ENCODE measurements at regions not wholly inside any gene's neighbourhood (a gene's known extent, or its start where the extent isn't known, plus 50 kb on each side); places are given as distances from the start of the nearest gene placed in this dataset.
"Not testable (repeated sequence)": the region's sequence is repeated elsewhere in the genome, so short reads cannot be mapped to it uniquely, and the experiment has no call there.

DNA sequence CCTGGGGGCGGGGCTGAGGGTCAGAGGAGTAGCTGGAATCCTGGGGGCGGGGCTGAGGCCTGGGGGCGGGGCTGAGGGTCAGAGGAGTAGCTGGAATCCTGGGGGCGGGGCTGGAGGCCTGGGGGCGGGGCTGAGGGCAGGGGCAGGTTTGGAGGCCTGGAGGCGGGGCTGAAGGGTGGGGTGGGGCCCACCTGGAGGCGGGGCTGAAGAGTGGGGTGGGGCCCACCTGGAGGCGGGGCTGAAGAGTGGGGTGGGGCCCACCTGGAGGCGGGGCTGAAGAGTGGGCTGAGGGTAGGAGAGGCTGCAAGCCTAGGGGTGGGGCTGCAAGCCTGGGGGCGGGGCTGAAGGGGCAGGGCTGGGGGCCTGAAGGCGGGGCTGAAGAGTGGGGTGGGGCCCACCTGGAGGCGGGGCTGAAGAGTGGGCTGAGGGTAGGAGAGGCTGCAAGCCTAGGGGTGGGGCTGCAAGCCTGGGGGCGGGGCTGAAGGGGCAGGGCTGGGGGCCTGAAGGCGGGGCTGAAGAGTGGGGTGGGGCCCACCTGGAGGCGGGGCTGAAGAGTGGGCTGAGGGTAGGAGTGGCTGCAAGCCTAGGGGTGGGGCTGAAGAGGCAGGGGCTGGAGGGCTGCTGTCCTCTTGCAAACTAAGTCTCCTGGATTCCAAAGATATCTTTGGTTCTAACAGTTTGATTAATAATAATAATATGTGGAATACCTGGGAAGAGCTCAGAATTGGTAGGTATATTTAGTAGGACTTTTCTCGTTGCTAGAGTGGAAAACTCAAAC lies 1329.7 kb downstream of the BRD1 start:
- not testable (repeated sequence) for DNase-seq

DNA sequence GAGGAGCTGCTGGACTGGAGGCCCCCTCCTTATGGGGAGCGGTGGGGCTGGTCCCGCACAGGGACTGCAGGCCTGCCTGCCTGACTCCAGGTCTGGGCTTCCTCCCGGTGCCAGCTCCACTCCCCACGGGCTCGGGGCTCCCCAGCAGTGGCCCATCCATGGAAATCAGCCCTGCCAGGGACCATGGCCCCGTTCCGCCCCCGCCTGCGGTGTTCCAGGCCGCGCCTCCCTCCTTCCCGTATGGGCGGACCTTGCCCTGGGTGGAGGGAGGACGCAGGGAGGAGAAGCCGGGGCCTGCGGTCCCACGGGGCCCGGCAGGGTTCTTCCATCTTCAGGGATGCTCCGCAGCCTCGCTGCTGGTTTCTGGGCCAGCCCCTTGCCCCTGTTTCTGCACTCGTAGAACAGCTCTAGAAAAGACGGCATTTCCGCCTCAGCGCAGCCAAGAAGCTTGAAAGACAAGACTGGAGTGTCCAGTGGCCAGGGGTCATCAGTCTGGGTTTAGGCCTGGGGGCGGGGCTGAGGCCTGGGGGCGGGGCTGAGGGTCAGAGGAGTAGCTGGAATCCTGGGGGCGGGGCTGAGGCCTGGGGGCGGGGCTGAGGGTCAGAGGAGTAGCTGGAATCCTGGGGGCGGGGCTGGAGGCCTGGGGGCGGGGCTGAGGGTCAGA lies 1330.6 kb downstream of the BRD1 start:
- no peak for DNase-seq

DNA sequence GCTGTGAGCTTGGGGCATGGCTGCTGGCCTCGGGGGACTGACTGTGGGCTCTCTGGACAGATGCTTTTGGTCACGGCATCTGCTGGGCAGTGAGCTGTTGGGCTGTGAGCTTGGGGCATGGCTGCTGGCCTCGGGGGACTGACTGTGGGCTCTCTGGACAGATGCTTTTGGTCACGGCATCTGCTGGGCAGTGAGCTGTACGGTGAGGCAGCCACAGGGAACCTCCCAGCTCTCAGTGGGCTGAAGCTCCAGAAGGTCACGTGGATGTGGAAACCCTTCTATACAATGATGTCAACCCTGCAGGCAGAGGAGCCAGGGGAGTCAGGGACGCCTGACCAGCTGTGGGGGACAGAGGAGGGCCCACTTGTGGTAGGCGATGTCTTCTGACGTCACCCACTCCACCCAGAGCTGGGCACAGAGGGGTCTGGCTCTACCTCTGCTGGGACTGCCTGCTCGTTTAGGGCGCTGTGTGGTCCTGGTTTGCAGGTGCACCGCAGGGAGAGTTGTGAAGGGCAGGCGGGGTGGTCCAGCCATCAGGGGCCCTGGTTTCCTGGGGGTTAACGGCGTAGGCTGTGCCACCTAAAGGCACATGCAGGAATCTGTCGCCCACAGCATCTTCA lies 1331.3 kb downstream of the BRD1 start:
- no peak for DNase-seq

DNA sequence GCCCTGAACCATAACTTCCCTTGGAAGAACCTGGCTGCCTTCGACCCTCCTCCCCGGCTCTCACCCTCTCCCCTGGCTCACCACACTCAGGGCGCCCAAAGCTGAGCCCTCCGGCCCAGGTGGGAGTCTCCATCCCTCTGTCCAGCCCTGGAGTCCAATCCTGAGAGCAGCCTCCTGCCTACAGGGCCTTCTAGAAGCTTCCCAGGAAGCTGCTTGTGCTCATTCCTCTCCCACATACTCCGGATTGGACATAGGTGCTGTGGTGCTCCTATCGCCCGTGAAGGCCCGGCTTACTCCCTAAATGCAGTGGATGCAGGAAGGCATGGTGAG lies 1332.0 kb downstream of the BRD1 start:
- no peak for DNase-seq

DNA sequence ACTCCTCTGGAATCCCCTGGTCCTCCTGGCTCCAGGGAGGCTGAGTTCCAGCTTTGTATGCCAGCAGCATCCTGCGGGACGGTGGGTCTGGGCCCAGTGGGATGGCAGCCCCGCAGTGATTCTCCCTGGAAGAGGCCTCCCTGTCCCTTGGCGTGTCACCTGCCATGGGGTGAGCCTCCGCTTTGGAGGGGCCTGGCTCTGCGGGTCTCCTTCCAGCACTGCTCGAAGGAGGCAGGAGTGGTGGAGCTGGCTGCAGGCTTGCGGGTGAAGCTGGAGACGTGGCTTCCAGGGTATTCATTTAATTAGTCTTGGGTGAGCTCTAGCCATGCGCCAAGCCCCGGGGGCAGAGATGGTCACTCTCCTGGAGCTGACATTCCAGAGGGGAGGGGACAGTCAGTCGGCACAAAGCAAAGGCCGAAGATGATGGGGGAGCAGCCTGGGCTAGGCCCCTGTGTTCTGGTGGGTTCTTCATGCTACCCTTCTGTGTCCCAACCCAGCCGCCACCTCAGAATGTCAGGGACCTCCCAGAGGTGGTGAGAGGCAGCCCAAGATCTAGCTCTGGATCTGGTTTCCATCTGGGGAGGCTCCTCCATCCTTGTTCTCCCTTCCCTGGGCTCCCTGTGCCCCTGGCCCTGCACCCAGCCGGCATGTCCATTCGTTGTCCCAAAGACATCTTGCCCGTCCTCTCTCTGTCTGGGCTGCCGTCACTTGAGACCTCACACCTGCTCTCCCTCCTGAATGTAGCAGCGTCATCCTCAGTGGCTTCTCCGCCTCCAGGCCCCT lies 1332.5 kb downstream of the BRD1 start:
- no peak for DNase-seq

DNA sequence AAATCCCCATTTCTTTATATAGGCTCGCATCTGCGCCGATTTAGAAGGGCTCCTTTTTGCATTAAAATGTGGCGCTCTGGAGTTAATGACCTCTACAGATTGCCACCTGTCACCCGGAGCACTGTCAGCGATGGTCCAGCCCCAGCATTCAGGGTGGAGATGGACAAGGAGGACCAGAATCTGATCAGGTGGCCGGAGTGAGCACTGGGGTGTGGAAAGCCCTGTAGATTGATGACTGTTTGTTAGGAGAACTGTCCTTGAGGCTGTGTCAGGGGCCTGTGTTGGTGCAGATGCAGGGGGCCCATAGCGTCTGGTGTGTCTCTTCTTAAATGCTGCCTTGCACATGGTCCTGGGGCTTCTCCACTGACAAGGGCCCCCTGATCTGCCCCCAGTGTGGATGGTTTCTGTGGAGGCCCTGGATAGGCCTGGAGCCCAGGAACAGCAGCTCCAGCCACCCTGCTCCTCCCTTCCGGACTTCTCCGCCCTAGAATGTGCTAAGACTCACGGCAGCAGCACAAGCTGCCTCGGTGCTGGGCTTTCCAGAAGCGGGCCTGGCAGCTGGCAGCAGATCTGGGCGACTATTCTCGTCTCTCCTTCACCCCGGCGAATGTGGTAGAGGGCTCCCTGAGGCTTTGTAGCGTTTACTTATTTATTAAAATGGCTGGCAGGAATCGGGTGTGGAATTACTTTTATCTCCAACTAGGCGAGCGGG lies 1333.3 kb downstream of the BRD1 start:
- DNase-seq, result no peak

DNA sequence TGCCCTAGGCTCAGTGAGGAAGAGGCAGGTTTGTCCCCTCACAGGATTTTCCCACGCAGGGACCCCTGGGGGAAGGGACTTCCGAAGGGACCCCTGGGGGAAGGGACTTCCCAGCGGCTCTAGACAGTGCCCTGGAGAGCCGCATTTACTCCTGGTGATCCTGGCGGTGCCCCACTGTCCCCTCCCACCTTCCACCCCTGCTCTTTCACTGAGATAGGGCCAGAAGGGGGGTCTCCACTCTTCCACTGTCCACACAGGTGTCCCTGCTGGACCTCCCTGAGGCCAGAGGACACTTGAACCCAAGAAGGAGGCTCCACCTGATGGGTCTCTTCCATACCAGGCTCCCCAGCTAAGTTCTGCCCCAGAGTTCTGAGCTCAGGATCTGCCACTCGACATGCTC lies 1333.9 kb downstream of the BRD1 start:
- no peak for DNase-seq

DNA sequence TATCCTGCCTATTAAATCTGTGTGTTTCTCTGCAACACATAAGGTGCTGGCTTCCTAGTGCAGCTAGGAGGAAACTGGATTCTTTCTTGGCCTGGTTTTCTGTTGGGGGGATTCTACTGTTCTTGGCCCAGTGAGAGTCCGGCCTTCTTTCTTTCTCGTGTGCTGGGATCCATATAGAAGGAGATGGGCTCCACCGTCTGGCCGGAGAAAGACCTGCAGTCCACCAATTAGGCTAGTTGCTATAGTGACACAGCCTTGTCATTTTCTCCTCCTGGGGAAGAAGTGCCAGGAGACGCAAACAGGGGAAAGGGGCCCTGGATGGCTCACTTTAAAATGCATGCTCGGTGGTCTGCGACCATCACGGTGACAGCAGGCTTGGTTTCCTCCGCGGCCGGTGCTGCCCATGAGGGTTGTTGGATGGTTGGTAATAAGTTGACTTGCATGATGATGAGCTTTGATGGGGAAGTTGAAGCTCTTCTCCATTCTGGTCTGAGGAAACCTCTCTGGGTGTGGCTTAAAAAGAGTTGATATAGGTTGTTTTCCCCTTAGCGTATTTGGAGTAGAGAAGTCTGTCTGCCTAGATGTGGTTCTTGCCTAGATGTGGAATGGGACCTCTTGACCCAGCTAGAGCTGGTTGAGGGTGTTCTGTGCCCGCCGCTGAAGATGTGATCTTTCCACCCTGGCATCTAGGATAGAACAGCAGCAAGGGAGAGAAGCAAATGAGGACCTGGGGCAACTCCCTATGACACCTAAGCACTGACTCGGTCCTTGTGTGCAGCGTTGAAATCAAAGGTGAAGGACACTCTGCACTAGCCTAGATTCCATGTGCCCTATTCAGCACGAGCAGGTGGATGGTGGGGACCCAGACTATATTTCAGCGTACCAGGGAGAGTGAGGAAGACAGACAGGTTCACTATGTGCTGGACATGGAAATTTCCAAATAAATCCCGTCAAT lies 1335.0 kb downstream of the BRD1 start:
- DNase-seq, result peak; percentile 27

DNA sequence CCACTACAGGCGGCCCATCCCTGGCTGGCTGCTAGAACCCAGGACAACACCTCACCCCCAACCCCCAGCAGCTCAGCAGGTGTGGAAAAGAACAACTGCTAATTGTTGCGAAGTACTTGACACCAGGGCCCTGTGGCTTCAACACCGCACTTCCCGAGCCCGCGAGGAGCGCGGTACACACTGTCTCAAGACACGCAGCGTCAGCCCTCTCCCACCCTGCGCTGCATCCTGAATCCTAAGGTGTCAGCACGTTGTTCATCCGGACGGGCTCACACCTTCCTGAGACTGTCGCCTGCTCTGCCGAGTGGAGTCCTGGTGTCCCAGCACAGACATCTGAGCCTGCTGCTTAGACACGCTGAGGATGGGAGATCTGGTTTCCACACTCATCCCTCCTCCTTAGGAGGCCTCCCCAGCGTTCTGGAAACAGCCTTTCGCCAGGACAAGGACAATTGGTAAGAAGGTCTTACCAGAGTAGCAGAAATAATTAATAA lies 1336.2 kb downstream of the BRD1 start:
- DNase-seq, result no peak

DNA sequence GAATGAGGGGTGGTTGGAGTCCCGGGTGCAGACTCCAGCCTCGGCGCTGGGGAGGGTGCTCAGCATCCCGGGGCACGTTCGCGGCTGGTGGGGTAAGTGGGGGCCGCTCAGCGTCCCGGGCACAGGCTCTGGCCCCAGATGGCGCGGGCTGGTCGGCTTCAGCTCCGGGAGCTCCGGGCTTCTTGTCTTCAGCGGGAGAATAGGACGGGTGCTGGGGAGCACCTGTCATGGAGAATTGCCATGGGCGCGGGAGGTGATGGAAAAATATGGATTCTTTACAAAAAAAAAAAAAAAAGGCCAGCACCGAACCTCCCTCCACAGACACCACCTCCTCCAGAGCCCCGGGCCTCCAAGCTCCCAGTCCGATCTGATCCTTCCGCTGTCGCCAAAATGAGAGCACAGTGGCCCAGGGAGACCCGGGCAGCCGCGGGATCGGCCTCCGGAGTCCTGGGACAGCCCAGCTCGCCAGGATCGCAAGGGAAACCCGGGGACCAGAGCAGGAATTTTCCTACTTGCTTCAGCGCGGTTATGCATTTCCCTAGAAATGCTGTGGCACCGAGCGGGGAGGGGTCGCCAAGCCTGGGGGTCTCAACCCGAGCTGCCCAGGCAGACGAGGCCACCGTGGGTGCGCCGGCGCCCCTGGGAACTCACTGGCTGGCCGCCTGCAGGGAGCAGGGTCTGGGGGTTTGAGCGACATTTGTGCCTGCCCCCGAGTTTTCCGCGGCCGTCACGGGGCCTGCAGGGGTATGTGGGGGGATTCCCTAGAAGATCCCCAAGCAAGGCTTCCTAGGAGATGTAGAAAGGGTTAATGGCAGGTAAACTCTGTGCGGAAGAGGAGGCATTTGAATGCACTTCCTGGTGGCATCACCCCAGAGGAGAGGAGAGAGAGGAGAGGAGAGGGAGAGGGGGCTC lies 1336.9 kb downstream of the BRD1 start:
- no peak for DNase-seq

DNA sequence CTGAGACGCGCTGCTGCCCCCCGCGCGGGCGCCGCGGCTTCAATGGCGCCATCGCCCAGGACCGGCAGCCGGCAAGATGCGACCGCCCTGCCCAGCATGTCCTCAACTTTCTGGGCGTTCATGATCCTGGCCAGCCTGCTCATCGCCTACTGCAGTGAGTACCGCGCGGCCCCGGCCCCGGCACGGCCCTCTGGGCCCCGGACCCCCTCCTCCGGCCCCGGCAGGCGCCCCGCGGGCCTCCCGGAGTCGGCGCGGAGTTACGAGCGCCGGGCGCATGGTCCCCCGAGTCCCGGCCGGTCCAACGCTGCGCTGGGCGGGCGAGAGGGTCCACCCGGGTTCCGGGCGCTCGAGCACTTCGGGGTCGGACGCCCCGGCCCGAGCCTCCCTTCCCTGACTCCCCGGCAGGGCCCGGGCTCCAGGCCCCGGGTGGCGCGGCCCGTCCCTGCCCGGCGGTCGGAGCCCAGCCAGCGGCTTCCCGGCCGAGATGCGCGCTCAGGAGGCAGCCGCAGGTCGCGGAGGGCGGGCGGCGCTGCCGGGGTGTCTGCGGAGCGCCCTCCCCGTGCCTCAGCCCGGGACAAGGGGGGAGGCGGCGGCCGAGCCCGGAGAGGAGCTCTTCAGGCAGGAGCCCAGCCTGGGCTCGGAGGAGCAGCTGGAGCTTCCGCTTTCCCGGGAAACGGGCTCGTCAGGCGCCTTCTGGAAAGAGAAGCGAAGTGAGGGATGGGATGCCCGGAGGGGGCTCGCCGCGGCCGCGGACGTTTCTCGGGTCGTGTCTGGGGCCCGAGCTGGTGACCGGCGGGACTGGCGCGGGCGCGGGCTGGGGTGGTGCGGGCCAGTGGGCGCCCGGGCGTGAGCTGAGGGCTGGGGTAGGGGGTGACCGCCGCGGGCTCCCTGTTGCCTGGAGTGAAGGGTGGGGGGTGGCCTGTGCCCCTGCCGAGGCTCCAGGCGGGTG lies 1337.8 kb downstream of the BRD1 start:
- DNase-seq, result no peak

DNA sequence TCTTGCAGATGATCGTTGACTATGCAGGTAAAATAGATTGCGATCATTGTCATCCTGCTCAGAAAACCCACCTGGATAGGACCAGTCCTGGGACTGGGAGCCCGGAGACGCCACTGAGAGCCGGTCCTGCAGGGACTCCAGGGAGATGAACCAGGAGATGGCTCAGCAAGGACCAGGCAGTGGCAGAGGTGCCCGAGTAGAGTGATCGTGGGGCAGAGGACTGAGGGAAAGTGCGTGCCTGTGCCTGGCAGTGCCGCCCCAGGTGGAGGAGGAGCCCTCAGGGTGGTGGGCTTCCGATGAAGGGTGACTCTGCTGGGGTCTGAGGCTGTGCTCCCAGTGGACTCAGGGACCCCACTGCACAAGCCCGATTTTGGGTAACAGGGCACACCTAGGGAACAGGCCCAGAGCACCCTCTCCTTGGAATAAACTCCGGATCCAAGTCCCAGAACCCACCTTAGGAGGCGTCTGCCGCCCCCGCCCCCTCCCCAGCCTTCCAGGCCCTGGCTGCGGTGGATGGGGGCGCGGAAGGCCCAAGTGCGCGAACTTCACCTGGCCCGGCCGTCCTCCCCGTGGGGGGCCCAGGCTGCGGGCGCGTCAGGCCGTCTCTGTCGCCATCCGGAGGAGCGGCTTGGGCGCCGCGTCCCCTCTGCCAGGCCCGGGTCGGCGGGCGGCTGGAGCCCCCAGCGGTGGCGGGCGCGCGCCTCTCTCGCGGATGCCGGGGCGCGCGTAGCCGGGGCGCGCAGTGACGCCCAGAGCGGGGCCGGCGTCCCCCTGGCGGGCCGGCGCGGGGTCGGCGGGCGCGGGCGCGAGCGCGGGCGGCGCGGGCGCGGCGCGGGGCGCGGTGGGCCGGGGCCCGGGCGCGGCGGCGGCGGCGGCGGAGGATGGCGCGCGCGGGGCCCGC lies 1338.8 kb downstream of the BRD1 start:
- no peak for DNase-seq

DNA sequence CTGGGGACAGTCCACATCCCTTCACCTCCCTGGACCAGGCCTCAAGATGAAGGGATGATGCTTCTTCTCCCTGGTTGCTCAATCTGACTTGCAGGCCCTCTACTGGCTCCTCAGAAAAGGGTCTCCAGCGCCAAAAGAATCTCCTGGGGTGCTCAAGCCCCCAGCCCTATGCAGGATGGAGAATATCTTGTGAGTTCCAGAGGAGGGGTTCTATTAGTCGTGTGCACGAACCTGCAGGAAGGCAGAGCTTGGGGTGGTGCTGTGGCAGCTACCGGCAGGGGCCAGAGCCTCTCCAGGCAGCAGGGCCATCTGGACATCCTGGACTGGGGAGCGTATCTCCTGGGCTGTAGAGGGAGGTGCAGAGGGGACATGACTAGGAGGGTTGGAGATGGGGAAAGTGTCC lies 1339.5 kb downstream of the BRD1 start:
- no peak for DNase-seq

DNA sequence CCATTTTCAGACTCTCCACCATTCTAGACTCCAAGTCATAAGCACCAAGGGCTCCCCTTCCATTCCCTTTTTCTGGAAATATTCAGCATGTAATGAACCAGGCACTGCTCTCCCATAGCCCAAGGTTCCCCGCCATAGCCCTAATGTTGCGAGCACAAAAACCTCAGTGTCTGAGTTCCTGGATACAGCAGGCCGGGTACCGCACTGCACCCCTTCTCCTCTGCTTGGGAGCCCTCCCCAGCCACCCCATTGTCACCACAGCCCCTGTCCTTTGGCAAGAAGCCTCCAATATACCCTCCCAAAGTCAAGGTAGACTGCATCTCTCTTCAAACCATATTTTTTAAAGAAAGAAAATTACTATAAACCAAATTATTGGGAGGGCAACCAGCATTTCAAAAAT lies 1341.1 kb downstream of the BRD1 start:
- DNase-seq, result no peak

DNA sequence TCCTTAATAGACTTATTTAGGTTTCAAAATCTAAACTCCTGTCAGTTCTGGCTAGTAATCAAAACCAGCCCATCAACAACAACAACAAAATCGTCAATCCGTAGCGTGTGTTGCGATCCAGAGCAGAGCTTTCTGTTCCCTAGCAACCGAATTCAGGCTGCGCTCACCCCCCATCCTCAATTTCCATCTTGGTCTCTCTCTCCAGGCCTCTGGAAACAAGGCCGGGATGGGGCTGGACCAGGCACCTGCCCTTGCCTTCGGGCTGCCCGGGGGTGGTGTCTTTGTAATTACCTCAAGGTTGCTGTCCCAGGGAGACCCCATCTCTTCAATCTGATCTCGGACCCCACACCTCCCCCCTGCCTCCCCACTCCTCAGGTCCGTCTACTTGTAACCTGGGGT lies 1341.5 kb downstream of the BRD1 start:
- no peak for DNase-seq

DNA sequence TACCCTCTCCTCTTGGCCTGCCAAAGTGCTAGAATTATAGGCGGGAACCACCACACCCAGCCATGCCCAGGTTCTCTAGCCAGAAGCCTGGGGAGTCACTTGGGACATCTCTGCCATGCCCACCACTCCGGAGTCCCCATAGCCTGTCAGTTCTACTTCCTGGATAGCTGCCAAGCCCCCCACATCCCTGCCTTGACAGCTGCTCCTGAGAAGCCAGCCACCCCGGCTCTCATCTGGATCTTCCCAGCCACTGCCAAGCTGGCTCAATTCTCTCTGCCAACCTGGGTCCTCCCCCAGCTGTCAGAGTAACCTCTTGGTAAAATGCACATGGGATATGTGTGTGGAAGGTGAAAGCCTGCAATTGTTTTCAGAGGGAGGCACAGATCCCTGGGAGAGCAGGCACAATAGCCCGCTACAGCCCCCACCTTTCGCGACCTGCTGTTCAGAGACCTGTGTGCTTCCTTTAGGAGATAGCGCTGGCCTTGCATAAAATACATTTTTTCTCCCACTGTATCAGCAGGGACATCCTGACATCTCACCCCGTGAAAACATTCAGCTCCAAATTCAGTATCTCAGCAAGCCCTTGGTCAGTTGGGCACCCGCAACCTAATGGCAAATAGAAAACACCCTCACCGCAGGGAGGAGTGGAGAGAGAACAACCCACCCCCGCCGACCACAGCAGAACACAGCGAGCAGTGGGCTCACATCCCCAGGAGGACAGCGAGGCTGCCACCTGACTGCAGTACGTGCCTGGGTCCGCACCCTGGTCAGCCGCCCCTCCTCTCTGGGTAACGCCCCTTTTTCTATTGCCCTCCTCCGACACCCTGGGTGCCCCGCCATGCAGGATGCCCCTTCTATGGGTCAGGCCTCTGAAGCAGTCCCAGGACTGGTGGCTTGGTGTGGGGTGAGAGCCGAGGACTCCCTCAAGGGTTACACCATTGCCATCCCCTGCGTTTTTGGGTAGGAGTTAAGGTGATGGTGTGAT lies 1342.2 kb downstream of the BRD1 start:
- DNase-seq, result no peak

All from amniotic stem cell (primary cell).